Endothelial cell of umbilical vein (primary cell): ENCODE measurements at regions not wholly inside any gene's neighbourhood (a gene's known extent, or its start where the extent isn't known, plus 50 kb on each side); places are given as distances from the start of the nearest gene placed in this dataset.

Experiments
- BruUV-seq: library from RNA; stranded (reverse); fragments of 400-500 nt; replicated peaks from 2 replicates; lab custom pipeline; 2021; lab: Mats Ljungman, UMichigan
- CTCF ChIA-PET: fragments of 300-600, 350-600 bp; sonication (Branson Sonifier 250); formaldehyde crosslinking; loops from one replicate; lab custom pipeline; 2021; ENCODE audit warnings: antibody characterized with exemption, inconsistent platforms; lab: Charles Lee
- POLR2A ChIA-PET: fragments of 300-600, 350-600 bp; sonication (Branson Sonifier 250); formaldehyde crosslinking; loops from one replicate; lab custom pipeline; 2021; ENCODE audit warnings: antibody characterized with exemption, inconsistent platforms; lab: Charles Lee
- DNase-seq: peaks from one replicate; pipeline ENCODE4 v3.0.0-alpha.2; 2011; ENCODE audit warnings: low read depth, low spot score
- FAIRE-seq: peaks from 2 replicates; lab custom pipeline; 2011; peaks lifted over from hg19 to GRCh38; lab: Jason Lieb, UNC
- H2AFZ ChIP-seq: 2 replicates; pipeline ENCODE4 v1.6.0; 2012; ENCODE audit warnings: low read depth, low read length, control low read depth, inconsistent platforms
- H3K27ac ChIP-seq: 2 replicates; pipeline ENCODE4 v1.5.1; 2011; ENCODE audit warnings: low read depth, mild to moderate bottlenecking, control low read depth, low read length, moderate library complexity; ENCODE audit not compliant: insufficient read depth
- H3K27me3 ChIP-seq, 2 experiments: 2 replicates each; pipeline versions ENCODE4 v1.6.0 to v1.6.1; 2011; ENCODE audit warnings: low read length in 2 of 2, mixed read lengths in 1 of 2; ENCODE audit not compliant: control insufficient read depth in 2 of 2, insufficient read depth in 2 of 2
- H3K36me3 ChIP-seq, 2 experiments: 2 replicates in 1 of 2; 3 replicates in 1 of 2; pipeline ENCODE4 v1.5.1; 2011; ENCODE audit warnings: low read length in 2 of 2, mild to moderate bottlenecking in 1 of 2, moderate library complexity in 1 of 2; ENCODE audit not compliant: control insufficient read depth in 2 of 2, insufficient read depth in 2 of 2; ENCODE audit errors: extremely low read depth in 1 of 2
- H3K4me1 ChIP-seq: 3 replicates; pipeline ENCODE4 v1.5.1; 2011; ENCODE audit warnings: mild to moderate bottlenecking, low read length; ENCODE audit not compliant: control insufficient read depth, insufficient read depth; ENCODE audit errors: extremely low read depth
- H3K4me2 ChIP-seq: 2 replicates; pipeline ENCODE4 v1.6.1; 2011; ENCODE audit warnings: low read length, control low read depth, mixed read lengths; ENCODE audit not compliant: insufficient read depth
- H3K4me3 ChIP-seq, 3 experiments: fragments of 200-600 bp in 1 of 3; sonication (generic), shearing (Covaris generic) in 1 of 3; replicated peaks in 1 of 3; 2 replicates each; pipeline ENCODE4 v1.5.1; 2011 to 2016; ENCODE audit warnings: control low read depth in 3 of 3, low read length in 3 of 3, mild to moderate bottlenecking in 2 of 3, inconsistent platforms in 1 of 3, low read depth in 1 of 3, moderate library complexity in 1 of 3; ENCODE audit not compliant: insufficient read depth in 1 of 3
- H3K79me2 ChIP-seq: 2 replicates; pipeline ENCODE4 v1.6.0; 2012; ENCODE audit warnings: low read length, inconsistent platforms; ENCODE audit not compliant: control insufficient read depth, insufficient read depth
- H3K9ac ChIP-seq: replicated peaks from 2 replicates; pipeline ENCODE3; 2011; ENCODE audit warnings: low read length, control low read depth; ENCODE audit not compliant: insufficient read depth; ENCODE audit errors: extremely low read depth
- H3K9me1 ChIP-seq: replicated peaks from 3 replicates; pipeline ENCODE4 v1.6.0; 2011; ENCODE audit warnings: mild to moderate bottlenecking, low read length; ENCODE audit not compliant: control insufficient read depth, insufficient read depth; ENCODE audit errors: extremely low read depth
- H3K9me3 ChIP-seq: replicated peaks from 2 replicates; pipeline ENCODE4 v1.5.1; 2012; ENCODE audit warnings: low read length, inconsistent platforms; ENCODE audit not compliant: control insufficient read depth, insufficient read depth
- H4K20me1 ChIP-seq: replicated peaks from 2 replicates; pipeline ENCODE3; 2011; ENCODE audit warnings: mild to moderate bottlenecking, low read length; ENCODE audit not compliant: control insufficient read depth, insufficient read depth; ENCODE audit errors: extremely low read depth
- CTCF ChIP-seq, 2 donors: IDR thresholded peaks; 1 replicate in 1 of 2; 2 replicates in 1 of 2; pipeline ENCODE4 v1.5.1; 2011; ENCODE audit warnings: low read length in 2 of 2, mild to moderate bottlenecking in 2 of 2, moderate library complexity in 2 of 2, control low read depth in 1 of 2, inconsistent platforms in 1 of 2, low read depth in 1 of 2; ENCODE audit not compliant: insufficient read depth in 1 of 2; ENCODE audit errors: extremely low read depth in 1 of 2
- EZH2 ChIP-seq: IDR thresholded peaks from 2 replicates; pipeline ENCODE4 v1.6.1; 2012; ENCODE audit warnings: borderline replicate concordance, low read depth, mild to moderate bottlenecking, moderate library complexity, low read length, inconsistent platforms; ENCODE audit not compliant: severe bottlenecking
- FOS ChIP-seq: IDR thresholded peaks from 2 replicates; pipeline ENCODE4 v1.6.1; 2011; ENCODE audit warnings: mild to moderate bottlenecking, low read length, moderate library complexity, borderline replicate concordance; ENCODE audit not compliant: insufficient read depth
- GATA2 ChIP-seq: IDR thresholded peaks from 2 replicates; pipeline ENCODE4 v1.7.0; 2011; ENCODE audit warnings: low read depth, mild to moderate bottlenecking, moderate library complexity, mixed read lengths, low read length; ENCODE audit not compliant: insufficient read length, insufficient read depth
- JUN ChIP-seq: IDR thresholded peaks from 2 replicates; pipeline ENCODE4 v1.6.1; 2011; ENCODE audit warnings: borderline replicate concordance, low read depth; ENCODE audit not compliant: insufficient read length, insufficient read depth
- MAX ChIP-seq: IDR thresholded peaks from 2 replicates; pipeline ENCODE4 v1.6.1; 2011; ENCODE audit not compliant: insufficient read depth, insufficient read length
- MYC ChIP-seq: IDR thresholded peaks from one replicate; pipeline ENCODE4 v1.6.1; 2011; ENCODE audit warnings: mild to moderate bottlenecking, low read depth, low read length
- POLR2A ChIP-seq: IDR thresholded peaks from 2 replicates; pipeline ENCODE4 v1.6.1; 2012; ENCODE audit warnings: low read depth, mild to moderate bottlenecking, control low read depth, low read length
- POLR2AphosphoS5 ChIP-seq: IDR thresholded peaks from 2 replicates; pipeline ENCODE4 v1.6.1; 2012; ENCODE audit warnings: low read depth, mild to moderate bottlenecking, control low read depth, low read length, moderate library complexity; ENCODE audit not compliant: insufficient read depth
- dilution Hi-C: fragments of 300-500 bp; cut with MboI; formaldehyde crosslinking; loops from one replicate; pipeline ENCODE4 v1.15.0; 2019; ENCODE audit warnings: low sequenced_read_pairs; ENCODE audit not compliant: extremely low pct_ligation_motif_present
- intact Hi-C: fragments of 100-400 bp; cut with micrococcal nuclease; formaldehyde crosslinking; loops from one replicate; pipeline ENCODE4 v1.10.0; 2022

- no peaks in the 10 kb centered on the region for H3K36me3 ChIP-seq
- ChIA-PET CTCF (no interaction called here), POLR2A (no interaction called here)
- no peak for TF ChIP-seq EZH2
- TF ChIP-seq FOS, result no peak
- TF ChIP-seq POLR2A, result no peak
- no peak for TF ChIP-seq JUN
- no TSS peak for BruUV-seq
- no peaks in the 10 kb centered on the region for H3K4me1 ChIP-seq
- H3K27me3 ChIP-seq, result no peaks in the 10 kb centered on the region
- no peak overlapping the region for H3K4me2 ChIP-seq
- H3K9me3 ChIP-seq, result no peaks in the 10 kb centered on the region
- DNase-seq (no peak), FAIRE-seq (no peak)
- H3K79me2 ChIP-seq, result no peaks in the 10 kb centered on the region
- H4K20me1 ChIP-seq, result no peaks in the 10 kb centered on the region
- dilution Hi-C loops, result no loop called here
- intact Hi-C loops, result no loop called here
- H3K27ac ChIP-seq, result no peak overlapping the region
- no peak overlapping the region for H3K9ac ChIP-seq
- no peak overlapping the region for H2AFZ ChIP-seq
- no peak overlapping the region for H3K4me3 ChIP-seq
- H3K9me1 ChIP-seq, result no peaks in the 10 kb centered on the region
Observed at GRCh38 chr6:155994086-155994485, 538.4 kb upstream of the NOX3 start.

- H3K36me3 ChIP-seq, result no peaks in the 10 kb centered on the region
- FAIRE-seq (no peak), DNase-seq (no peak)
- no peaks in the 10 kb centered on the region for H3K27me3 ChIP-seq
- no peaks in the 10 kb centered on the region for H3K9me3 ChIP-seq
- H2AFZ ChIP-seq, result no peak overlapping the region
- BruUV-seq, result no TSS peak
- dilution Hi-C loops, result no loop called here
- no peak overlapping the region for H3K4me3 ChIP-seq
- no peaks in the 10 kb centered on the region for H3K9me1 ChIP-seq
- H3K79me2 ChIP-seq, result no peaks in the 10 kb centered on the region
- no peak overlapping the region for H3K4me2 ChIP-seq
- no peak overlapping the region for H3K9ac ChIP-seq
- no peak overlapping the region for H3K27ac ChIP-seq
- no peaks in the 10 kb centered on the region for H4K20me1 ChIP-seq
- ChIA-PET CTCF (no interaction called here), POLR2A (no interaction called here)
- no peaks in the 10 kb centered on the region for H3K4me1 ChIP-seq
- no peak for TF ChIP-seq JUN
- no peak for TF ChIP-seq FOS
- no peak for TF ChIP-seq EZH2
- TF ChIP-seq MAX, result no peak
- no peak for TF ChIP-seq GATA2
- no peak for TF ChIP-seq POLR2A
- no peak for TF ChIP-seq CTCF (IDR thresholded peaks at IDR 0.05; ENCODE audit: extremely low read depth in 1 of 2, insufficient read depth in 1 of 2, low read depth in 1 of 2, low read length in 2 of 2)
- TF ChIP-seq POLR2AphosphoS5, result no peak
- no peak for TF ChIP-seq MYC
- intact Hi-C loops, result no loop called here
Observed at GRCh38 chr6:155993240-155993639, 537.6 kb upstream of the NOX3 start.
